HepG2 (cell line): ENCODE measurements at regions not wholly inside any gene's neighbourhood (a gene's known extent, or its start where the extent isn't known, plus 50 kb on each side); places are given as distances from the start of the nearest gene placed in this dataset.

Source experiments
- ATAC-seq: fragments of 200-7000 bp; cut with Tn5 transposase; 3 replicates; pipeline ENCODE4 v1.9.1; 2020; ENCODE audit warnings: mild to moderate bottlenecking, moderate library complexity
- BruUV-seq: library from RNA; stranded (reverse); fragments of 400-500 nt; replicated peaks from 2 replicates; lab custom pipeline; 2021; lab: Mats Ljungman, UMichigan
- CTCF ChIA-PET: fragments of 300-600 bp; formaldehyde crosslinking; extraction: SDS; loops from one replicate; lab custom pipeline; 2021; ENCODE audit warnings: low total read pairs, inconsistent platforms, low intra/inter-chr PET ratio; lab: Yijun Ruan, JAX
- POLR2A ChIA-PET: fragments of 350-600 bp; sonication (Branson Sonifier 250); formaldehyde crosslinking; loops from one replicate; lab custom pipeline; 2020; ENCODE audit warnings: antibody characterized with exemption, inconsistent platforms; lab: Yijun Ruan, JAX
- DNase-seq: peaks from one replicate; pipeline ENCODE4 v3.0.0-alpha.2; 2015; ENCODE audit warnings: low spot score
- FAIRE-seq: peaks from 3 replicates; lab custom pipeline; 2011; peaks lifted over from hg19 to GRCh38; lab: Jason Lieb, UNC
- H2AFZ ChIP-seq: one replicate; pipeline ENCODE4 v1.6.1; 2011; ENCODE audit warnings: low read length, inconsistent platforms
- H3K27ac ChIP-seq: fragments of 300-600 bp; 3 replicates; pipeline ENCODE4 v1.8.0; 2011; ENCODE audit warnings: mixed run types, mild to moderate bottlenecking, mixed read lengths, low read length, inconsistent platforms; ENCODE audit not compliant: insufficient read depth; ENCODE audit errors: extremely low read length
- H3K27me3 ChIP-seq, 2 experiments: fragments of 200-600 bp in 1 of 2; 2 replicates in 1 of 2; 3 replicates in 1 of 2; pipeline versions ENCODE4 v1.6.0 to v1.8.0; 2011; ENCODE audit warnings: low read length in 2 of 2, mild to moderate bottlenecking in 2 of 2, moderate library complexity in 2 of 2, inconsistent platforms in 1 of 2; ENCODE audit not compliant: insufficient read depth in 2 of 2, control insufficient read depth in 1 of 2
- H3K36me3 ChIP-seq, 2 experiments: fragments of 200-600 bp in 1 of 2; replicated peaks in 1 of 2; 2 replicates in 1 of 2; 3 replicates in 1 of 2; pipeline versions ENCODE4 v1.5.1 to v1.8.0; 2011; ENCODE audit warnings: low read length in 2 of 2, inconsistent platforms in 1 of 2; ENCODE audit not compliant: insufficient read depth in 2 of 2, control insufficient read depth in 1 of 2
- H3K4me1 ChIP-seq: 2 replicates; pipeline ENCODE4 v1.5.1; 2012; ENCODE audit warnings: low read length, inconsistent platforms; ENCODE audit not compliant: insufficient read depth
- H3K4me2 ChIP-seq: 2 replicates; pipeline ENCODE4 v1.6.0; 2011; ENCODE audit warnings: low read depth, low read length, inconsistent platforms
- H3K4me3 ChIP-seq, 3 experiments: fragments of 200-600 bp in 1 of 3; sonication (generic), shearing (Covaris generic) in 1 of 3; replicated peaks in 1 of 3; 2 replicates each; pipeline ENCODE4 v1.5.1; 2011 to 2016; ENCODE audit warnings: low read length in 3 of 3, inconsistent platforms in 2 of 3, low read depth in 2 of 3, mild to moderate bottlenecking in 2 of 3, control low read depth in 1 of 3, mixed read lengths in 1 of 3; ENCODE audit not compliant: insufficient read depth in 1 of 3
- H3K79me2 ChIP-seq: one replicate; pipeline ENCODE4 v1.6.1; 2011; ENCODE audit warnings: low read length, inconsistent platforms; ENCODE audit not compliant: insufficient read depth
- H3K9ac ChIP-seq: 2 replicates; pipeline ENCODE4 v1.6.0; 2011; ENCODE audit warnings: mild to moderate bottlenecking, low read depth, low read length, inconsistent platforms; ENCODE audit not compliant: insufficient read depth
- H3K9me3 ChIP-seq: 2 replicates; pipeline ENCODE4 v1.5.1; 2012; ENCODE audit warnings: mild to moderate bottlenecking, low read length
- H4K20me1 ChIP-seq: 2 replicates; pipeline ENCODE4 v1.6.0; 2011; ENCODE audit warnings: inconsistent platforms, mild to moderate bottlenecking, low read length, moderate library complexity; ENCODE audit not compliant: insufficient read depth
- FOXO1 ChIP-seq: sonication (generic); formaldehyde crosslinking; IDR thresholded peaks from 2 replicates; pipeline ENCODE4 v1.4.0; 2020; ENCODE audit warnings: missing genetic modification reagents
- KDM3A ChIP-seq: IDR thresholded peaks from 2 replicates; pipeline ENCODE4 v1.6.1; 2018; ENCODE audit warnings: low read depth, missing compliant biosample characterization
- KMT2B ChIP-seq: IDR thresholded peaks from 2 replicates; pipeline ENCODE4 v1.6.1; 2016; ENCODE audit warnings: missing genetic modification reagents, missing compliant biosample characterization
- RXRB ChIP-seq: IDR thresholded peaks from 2 replicates; pipeline ENCODE4 v1.6.1; 2016; ENCODE audit warnings: borderline replicate concordance, missing genetic modification reagents, missing compliant biosample characterization
- THAP9 ChIP-seq: sonication (generic); formaldehyde crosslinking; IDR thresholded peaks from 2 replicates; pipeline ENCODE4; 2020; ENCODE audit warnings: missing genetic modification reagents, mild to moderate bottlenecking, borderline replicate concordance
- ZBTB21 ChIP-seq: sonication (generic); formaldehyde crosslinking; IDR thresholded peaks from 2 replicates; pipeline ENCODE4 v1.4.0; 2020; ENCODE audit warnings: missing genetic modification reagents
- ZNF232 ChIP-seq: sonication (generic); formaldehyde crosslinking; IDR thresholded peaks from 2 replicates; pipeline ENCODE4 v1.4.0; 2020; ENCODE audit warnings: missing genetic modification reagents, borderline replicate concordance
- ZNF704 ChIP-seq: sonication (generic); formaldehyde crosslinking; IDR thresholded peaks from 2 replicates; pipeline ENCODE4 v1.8.1; 2023; ENCODE audit warnings: mild to moderate bottlenecking, inconsistent platforms, moderate library complexity, missing genetic modification reagents, borderline replicate concordance
- ZNF770 ChIP-seq: sonication (generic); formaldehyde crosslinking; IDR thresholded peaks from 2 replicates; pipeline ENCODE4 v1.5.0; 2020; ENCODE audit warnings: mild to moderate bottlenecking, missing genetic modification reagents
- WGBS: methylation state at CpG from one replicate; pipeline ENCODE4 v1.1.6; 2017; ENCODE audit warnings: low lambda C conversion rate; 5-methylcytosine and 5-hydroxymethylcytosine counted together
- in situ Hi-C: cut with HindIII; loops from 2 replicates; pipeline ENCODE4 v1.10.0; 2017; ENCODE audit warnings: low pct_unique_long_range_greater_than_20kb; ENCODE audit not compliant: extremely low pct_ligation_motif_present
- intact Hi-C: fragments of 100-400 bp; cut with micrococcal nuclease; formaldehyde crosslinking; loops from one replicate; pipeline ENCODE4 v1.10.0; 2022; ENCODE audit not compliant: unreplicated experiment

GRCh38 chr9:126215486-126215885 is 111.1 kb upstream of the MVB12B start:
- no peak overlapping the region for H3K4me2 ChIP-seq
- no peaks in the 10 kb centered on the region for H4K20me1 ChIP-seq
- FAIRE-seq (no peak), DNase-seq (no peak), ATAC-seq (no peak)
- TF ChIP-seq RXRB (CRISPR knock-in tag) (no peak), FOXO1 (CRISPR knock-in tag) (no peak), KDM3A (CRISPR knock-in tag) (no peak), ZNF770 (CRISPR knock-in tag) (no peak), ZNF704 (no peak), ZNF232 (CRISPR knock-in tag) (no peak), THAP9 (CRISPR knock-in tag) (no peak), KMT2B (CRISPR knock-in tag) (no peak), ZBTB21 (CRISPR knock-in tag) (no peak)
- BruUV-seq, result no TSS peak
- H3K36me3 ChIP-seq, result no peaks in the 10 kb centered on the region
- CTCF ChIA-PET, result no interaction called here
- H3K27ac ChIP-seq, result no peak overlapping the region
- H3K27me3 ChIP-seq, result peaks cover 1 to 37% of the 10 kb centered on the region in 2 experiments; a peak in 2 of 5 replicates
- in situ Hi-C loops (no loop called here), intact Hi-C loops (no loop called here)
- H3K4me1 ChIP-seq, result no peaks in the 10 kb centered on the region
- H3K9me3 ChIP-seq, result no peaks in the 10 kb centered on the region; the same call in 1 of the 2 replicates
- POLR2A ChIA-PET, result no interaction called here
- no peak overlapping the region for H3K9ac ChIP-seq
- H3K79me2 ChIP-seq, result no peaks in the 10 kb centered on the region
- no peak overlapping the region for H2AFZ ChIP-seq
- H3K4me3 ChIP-seq, result no peak overlapping the region
- 5% methylated on average over 4 of the region's 4 CpGs for WGBS
